HEK293 (cell line): ENCODE measurements at regions not wholly inside any gene's neighbourhood (a gene's known extent, or its start where the extent isn't known, plus 50 kb on each side); places are given as distances from the start of the nearest gene placed in this dataset.
A peak's percentile ranks its signal among the peaks of the same experiment; 100 is the strongest.
"Not testable (repeated sequence)": the region's sequence is repeated elsewhere in the genome, so short reads cannot be mapped to it uniquely, and the experiment has no call there.

Source experiments
- CTCF ChIA-PET: fragments of 350-600 bp; formaldehyde crosslinking; extraction: SDS; loops from one replicate; lab custom pipeline; 2021; ENCODE audit warnings: antibody characterized with exemption; lab: Yijun Ruan, JAX
- POLR2A ChIA-PET: fragments of 300-600 bp; formaldehyde crosslinking; extraction: SDS; loops from one replicate; lab custom pipeline; 2020; ENCODE audit warnings: antibody characterized with exemption, inconsistent platforms; lab: Yijun Ruan, JAX
- H3K27ac ChIP-seq: fragments of 200-500 bp; sonication (Bioruptor generic); 2 replicates; pipeline ENCODE4 v1.5.1; 2014; ENCODE audit warnings: low read depth, low read length, control low read depth, inconsistent platforms; ENCODE audit errors: extremely low read depth
- H3K36me3 ChIP-seq, 2 experiments: fragments of 200-500 bp in 1 of 2; sonication (Bioruptor generic) in 1 of 2; 1 replicate in 1 of 2; 2 replicates in 1 of 2; pipeline ENCODE4 v1.5.1; 2014 to 2017; ENCODE audit warnings: inconsistent platforms in 2 of 2, low read length in 2 of 2; ENCODE audit not compliant: control insufficient read depth in 2 of 2, insufficient read depth in 1 of 2
- H3K4me1 ChIP-seq: fragments of 200-500 bp; sonication (Bioruptor generic); 2 replicates; pipeline ENCODE4 v1.5.1; 2014; ENCODE audit warnings: mild to moderate bottlenecking, low read length, inconsistent platforms; ENCODE audit not compliant: control insufficient read depth, insufficient read depth
- H3K4me3 ChIP-seq: 2 replicates; pipeline ENCODE4 v1.5.1; 2011; ENCODE audit warnings: low read depth, mild to moderate bottlenecking, control low read depth, low read length, moderate library complexity
- H3K9me3 ChIP-seq: fragments of 200-500 bp; sonication (Bioruptor generic); 2 replicates; pipeline ENCODE4 v1.5.1; 2014; ENCODE audit warnings: low read depth, low read length, inconsistent platforms; ENCODE audit not compliant: control insufficient read depth, insufficient read depth
- SETDB1 ChIP-seq: IDR thresholded peaks from one replicate; pipeline ENCODE4 v1.6.1; 2017; ENCODE audit warnings: mild to moderate bottlenecking, low read length, moderate library complexity, mixed read lengths; ENCODE audit not compliant: insufficient read length
- YY1 ChIP-seq: fragments of 450-650 bp; formaldehyde crosslinking; IDR thresholded peaks from 2 replicates; pipeline ENCODE4 v1.5.1; 2018; ENCODE audit warnings: missing biosample characterization, missing genetic modification characterization
- ZNF16 ChIP-seq: fragments of 450-650 bp; formaldehyde crosslinking; IDR thresholded peaks from 2 replicates; pipeline ENCODE4 v1.5.1; 2016; ENCODE audit warnings: low read depth, missing biosample characterization, missing genetic modification characterization
- ZNF324 ChIP-seq: fragments of 450-650 bp; formaldehyde crosslinking; IDR thresholded peaks from 2 replicates; pipeline ENCODE4 v1.5.1; 2016; ENCODE audit warnings: missing biosample characterization, missing genetic modification characterization
- TF ChIP-seq, protein P1 (sequence below): fragments of 450-650 bp; formaldehyde crosslinking; IDR thresholded peaks from 2 replicates; pipeline ENCODE4 v1.5.1; 2016; ENCODE audit warnings: missing biosample characterization, missing genetic modification characterization, borderline replicate concordance
- TF ChIP-seq, protein P2 (sequence below): sonication (generic); formaldehyde crosslinking; IDR thresholded peaks from 2 replicates; pipeline ENCODE4 v1.8.1; 2022; ENCODE audit warnings: mild to moderate bottlenecking, moderate library complexity, missing genetic modification reagents

- H3K4me3 ChIP-seq, H3K36me3 ChIP-seq, POLR2A ChIA-PET, H3K4me1 ChIP-seq, H3K9me3 ChIP-seq, H3K27ac ChIP-seq: not testable (repeated sequence)
- CTCF ChIA-PET, result interaction anchor here (1.3 kb wide), 1 partner anchor 10 kb away, joined by 3 read pairs; no protein-coding TSS in a partner anchor
These were observed 468.8 kb downstream of the TMEM121 start for GRCh38 chr14:105995011-105995710.

- H3K27ac ChIP-seq, H3K4me1 ChIP-seq, H3K9me3 ChIP-seq, H3K4me3 ChIP-seq, H3K36me3 ChIP-seq, POLR2A ChIA-PET: not testable (repeated sequence)
- CTCF ChIA-PET, result interaction anchor here (0.6 to 1.1 kb wide), 3 partner anchors 10 to 465 kb away, joined by 3 to 6 read pairs (median 3); no protein-coding TSS in a partner anchor
These were observed 472.2 kb downstream of the TMEM121 start for GRCh38 chr14:105998597-105998996.

DNA sequence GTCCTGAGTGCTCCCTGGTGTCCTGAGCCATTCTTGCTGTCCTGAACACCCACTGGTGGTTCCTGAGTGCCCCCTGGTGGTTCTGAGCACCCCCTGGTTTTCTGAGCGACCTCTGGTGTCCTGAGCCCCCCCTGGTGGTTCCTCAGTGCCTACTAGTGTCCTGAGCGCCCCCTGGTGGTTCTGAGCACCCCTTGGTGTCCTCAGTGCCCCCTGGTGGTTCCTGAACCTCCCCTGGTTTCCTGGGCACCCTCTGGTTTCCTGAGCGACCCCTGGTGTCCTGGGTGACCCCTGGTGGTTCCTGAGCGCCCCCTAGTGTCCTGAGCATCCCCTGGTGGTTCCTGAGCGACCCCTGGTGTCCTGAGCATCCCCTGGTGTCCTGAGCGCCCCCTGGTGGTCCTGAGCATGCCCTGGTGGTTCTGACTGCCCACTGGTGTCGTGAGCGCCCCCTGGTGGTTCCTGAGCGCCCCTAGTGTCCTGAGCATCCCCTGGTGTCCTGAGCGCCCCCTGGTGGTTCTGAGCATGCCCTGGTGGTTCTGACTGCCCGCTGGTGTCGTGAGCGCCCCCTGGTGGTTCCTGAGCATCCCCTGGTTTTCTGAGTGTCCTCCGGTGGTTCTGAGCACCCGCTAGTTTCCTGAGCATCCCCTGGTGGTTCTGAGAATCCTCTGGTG, 473.1 kb downstream of the TMEM121 start:
- no peaks in the 10 kb centered on the region for H3K36me3 ChIP-seq
- H3K4me1 ChIP-seq, result no peaks in the 10 kb centered on the region
- CTCF ChIA-PET, result interaction anchor here (0.6 to 1.1 kb wide), 5 partner anchors 9 to 466 kb away, joined by 3 to 6 read pairs (median 3); no protein-coding TSS in a partner anchor
- TF ChIP-seq, protein P1, sequence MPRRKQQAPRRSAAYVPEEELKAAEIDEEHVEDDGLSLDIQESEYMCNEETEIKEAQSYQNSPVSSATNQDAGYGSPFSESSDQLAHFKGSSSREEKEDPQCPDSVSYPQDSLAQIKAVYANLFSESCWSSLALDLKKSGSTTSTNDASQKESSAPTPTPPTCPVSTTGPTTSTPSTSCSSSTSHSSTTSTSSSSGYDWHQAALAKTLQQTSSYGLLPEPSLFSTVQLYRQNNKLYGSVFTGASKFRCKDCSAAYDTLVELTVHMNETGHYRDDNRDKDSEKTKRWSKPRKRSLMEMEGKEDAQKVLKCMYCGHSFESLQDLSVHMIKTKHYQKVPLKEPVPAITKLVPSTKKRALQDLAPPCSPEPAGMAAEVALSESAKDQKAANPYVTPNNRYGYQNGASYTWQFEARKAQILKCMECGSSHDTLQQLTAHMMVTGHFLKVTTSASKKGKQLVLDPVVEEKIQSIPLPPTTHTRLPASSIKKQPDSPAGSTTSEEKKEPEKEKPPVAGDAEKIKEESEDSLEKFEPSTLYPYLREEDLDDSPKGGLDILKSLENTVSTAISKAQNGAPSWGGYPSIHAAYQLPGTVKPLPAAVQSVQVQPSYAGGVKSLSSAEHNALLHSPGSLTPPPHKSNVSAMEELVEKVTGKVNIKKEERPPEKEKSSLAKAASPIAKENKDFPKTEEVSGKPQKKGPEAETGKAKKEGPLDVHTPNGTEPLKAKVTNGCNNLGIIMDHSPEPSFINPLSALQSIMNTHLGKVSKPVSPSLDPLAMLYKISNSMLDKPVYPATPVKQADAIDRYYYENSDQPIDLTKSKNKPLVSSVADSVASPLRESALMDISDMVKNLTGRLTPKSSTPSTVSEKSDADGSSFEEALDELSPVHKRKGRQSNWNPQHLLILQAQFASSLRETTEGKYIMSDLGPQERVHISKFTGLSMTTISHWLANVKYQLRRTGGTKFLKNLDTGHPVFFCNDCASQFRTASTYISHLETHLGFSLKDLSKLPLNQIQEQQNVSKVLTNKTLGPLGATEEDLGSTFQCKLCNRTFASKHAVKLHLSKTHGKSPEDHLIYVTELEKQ (tag by site-specific recombination), result no peak
- no peak for TF ChIP-seq YY1 (tag by site-specific recombination)
- TF ChIP-seq ZNF324, result no peak
- TF ChIP-seq SETDB1, result peak; percentile 77
- TF ChIP-seq, protein P2, sequence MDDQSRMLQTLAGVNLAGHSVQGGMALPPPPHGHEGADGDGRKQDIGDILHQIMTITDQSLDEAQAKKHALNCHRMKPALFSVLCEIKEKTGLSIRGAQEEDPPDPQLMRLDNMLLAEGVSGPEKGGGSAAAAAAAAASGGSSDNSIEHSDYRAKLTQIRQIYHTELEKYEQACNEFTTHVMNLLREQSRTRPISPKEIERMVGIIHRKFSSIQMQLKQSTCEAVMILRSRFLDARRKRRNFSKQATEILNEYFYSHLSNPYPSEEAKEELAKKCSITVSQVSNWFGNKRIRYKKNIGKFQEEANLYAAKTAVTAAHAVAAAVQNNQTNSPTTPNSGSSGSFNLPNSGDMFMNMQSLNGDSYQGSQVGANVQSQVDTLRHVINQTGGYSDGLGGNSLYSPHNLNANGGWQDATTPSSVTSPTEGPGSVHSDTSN (CRISPR knock-in tag), result no peak
- no peak for TF ChIP-seq ZNF16
- no peak overlapping the region for H3K4me3 ChIP-seq
- no peak overlapping the region for H3K27ac ChIP-seq
- no peaks in the 10 kb centered on the region; the same call in 1 of the 2 replicates for H3K9me3 ChIP-seq
- POLR2A ChIA-PET, result no interaction called here

- H3K4me1 ChIP-seq, H3K36me3 ChIP-seq, H3K9me3 ChIP-seq, H3K4me3 ChIP-seq, H3K27ac ChIP-seq, POLR2A ChIA-PET: not testable (repeated sequence)
- CTCF ChIA-PET, result interaction anchor here (0.6 to 1.2 kb wide), 5 partner anchors 10 to 597 kb away, joined by 3 to 7 read pairs (median 5); no protein-coding TSS in a partner anchor
These were observed 473.7 kb downstream of the TMEM121 start for GRCh38 chr14:106000029-106000511.

DNA sequence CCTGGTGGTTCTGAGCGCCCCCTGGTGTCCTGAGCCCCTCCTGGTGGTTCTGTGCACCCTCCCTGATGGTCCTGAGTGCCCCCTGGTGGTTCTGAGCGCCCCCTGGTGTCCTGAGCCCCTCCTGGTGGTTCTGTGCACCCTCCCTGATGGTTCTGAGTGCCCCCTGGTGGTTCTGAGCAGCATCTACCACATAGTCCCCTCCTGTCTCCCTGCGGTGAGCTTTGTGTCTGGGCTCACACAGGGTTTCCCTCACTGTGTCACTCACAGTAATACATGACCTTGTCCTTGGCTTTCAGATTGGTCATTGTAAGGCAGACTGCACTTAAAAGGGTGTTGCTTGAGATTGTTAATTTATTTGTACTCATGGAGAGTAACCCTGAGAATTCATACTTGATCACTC, 474.9 kb downstream of the TMEM121 start:
- POLR2A ChIA-PET, H3K36me3 ChIP-seq, H3K4me1 ChIP-seq, H3K27ac ChIP-seq, H3K9me3 ChIP-seq, H3K4me3 ChIP-seq: not testable (repeated sequence)
- CTCF ChIA-PET, result interaction anchor here (1.2 to 1.6 kb wide), 3 partner anchors 9 to 27 kb away, joined by 4 to 8 read pairs (median 5); no protein-coding TSS in a partner anchor
